GM23338 (cell line): ENCODE measurements at regions not wholly inside any gene's neighbourhood (a gene's known extent, or its start where the extent isn't known, plus 50 kb on each side); places are given as distances from the start of the nearest gene placed in this dataset.

Experiments used
- ATAC-seq: fragments of 200-7000 bp; cut with Tn5 transposase; 3 replicates; pipeline ENCODE4 v1.9.1; 2020
- DNase-seq: peaks from one replicate; pipeline ENCODE4 v3.0.0-alpha.2; 2015; ENCODE audit warnings: low spot score
- H2AFZ ChIP-seq: fragments of 200-600 bp; sonication (generic); 2 replicates; pipeline ENCODE4 v1.8.0; 2016; ENCODE audit warnings: antibody characterized with exemption, mild to moderate bottlenecking, moderate library complexity
- H3F3A ChIP-seq: fragments of 200-600 bp; sonication (generic); replicated peaks from 2 replicates; pipeline ENCODE4 v1.8.0; 2017; ENCODE audit warnings: antibody characterized with exemption, mixed run types, low read depth
- H3K27ac ChIP-seq: fragments of 200-600 bp; sonication (generic); 2 replicates; pipeline ENCODE4 v1.6.1; 2016; ENCODE audit warnings: low read depth
- H3K27me3 ChIP-seq: fragments of 200-600 bp; sonication (generic); 2 replicates; pipeline ENCODE4 v1.8.0; 2016; ENCODE audit warnings: mild to moderate bottlenecking, mixed run types, moderate library complexity; ENCODE audit not compliant: insufficient read depth
- H3K36me3 ChIP-seq: fragments of 200-600 bp; sonication (generic); 2 replicates; pipeline ENCODE4 v1.8.0; 2016; ENCODE audit warnings: mild to moderate bottlenecking; ENCODE audit not compliant: insufficient read depth
- H3K4me1 ChIP-seq: fragments of 200-600 bp; sonication (generic); 2 replicates; pipeline ENCODE4 v1.8.0; 2016; ENCODE audit warnings: mild to moderate bottlenecking, moderate library complexity; ENCODE audit not compliant: insufficient read depth
- H3K4me2 ChIP-seq: fragments of 200-600 bp; sonication (generic); 2 replicates; pipeline ENCODE4 v1.7.1; 2017; ENCODE audit warnings: mixed run types
- H3K4me3 ChIP-seq: fragments of 200-600 bp; sonication (generic); 2 replicates; pipeline ENCODE4 v1.6.1; 2016; ENCODE audit warnings: mixed run types
- H3K79me2 ChIP-seq: fragments of 200-600 bp; sonication (generic); replicated peaks from 2 replicates; pipeline ENCODE4 v1.8.0; 2017; ENCODE audit warnings: mild to moderate bottlenecking; ENCODE audit not compliant: insufficient read depth
- H3K9me2 ChIP-seq: fragments of 200-600 bp; sonication (generic); 2 replicates; pipeline ENCODE4 v1.8.0; 2017; ENCODE audit not compliant: insufficient read depth
- H4K20me1 ChIP-seq: fragments of 200-600 bp; sonication (generic); replicated peaks from 2 replicates; pipeline ENCODE4 v1.8.0; 2017; ENCODE audit warnings: mild to moderate bottlenecking; ENCODE audit not compliant: insufficient read depth
- H3K27ac Mint-ChIP-seq: 2 replicates; pipeline ENCODE4 v1.8.0; 2020; ENCODE audit warnings: inconsistent platforms, mild to moderate bottlenecking, moderate library complexity, mixed read lengths
- H3K27me3 Mint-ChIP-seq: 3 replicates; pipeline ENCODE4 v1.8.0; 2022; ENCODE audit warnings: low read depth, mild to moderate bottlenecking, moderate library complexity, mixed read lengths, inconsistent platforms; ENCODE audit not compliant: insufficient read depth, poor library complexity
- H3K36me3 Mint-ChIP-seq: 3 replicates; pipeline ENCODE4 v1.8.0; 2021; ENCODE audit warnings: low read depth, mild to moderate bottlenecking, inconsistent platforms, moderate library complexity, mixed read lengths
- H3K4me1 Mint-ChIP-seq: 3 replicates; pipeline ENCODE4 v1.8.0; 2020; ENCODE audit warnings: mild to moderate bottlenecking, inconsistent platforms, mixed read lengths
- H3K4me3 Mint-ChIP-seq: 3 replicates; pipeline ENCODE4 v1.8.0; 2021; ENCODE audit warnings: moderate library complexity, mild to moderate bottlenecking, inconsistent platforms, mixed read lengths
- H3K9me3 Mint-ChIP-seq: 3 replicates; pipeline ENCODE4 v1.8.0; 2020; ENCODE audit warnings: moderate library complexity, mild to moderate bottlenecking, inconsistent platforms, mixed read lengths
- CREB1 ChIP-seq: fragments of 250-450 bp; sonication (Bioruptor Pico); IDR thresholded peaks from 2 replicates; pipeline ENCODE4 v1.5.0; 2020; ENCODE audit warnings: low read depth, mild to moderate bottlenecking, moderate library complexity
- CTCF ChIP-seq, 2 experiments: fragments of 200-600 bp in 1 of 2; sonication (generic) in 1 of 2; conservative IDR thresholded peaks; 2 replicates each; pipeline versions ENCODE4 v1.5.1 to v1.6.1; 2016 to 2017; ENCODE audit warnings: antibody characterized with exemption in 2 of 2, low read depth in 2 of 2, mild to moderate bottlenecking in 2 of 2, moderate library complexity in 1 of 2
- ETS1 ChIP-seq: IDR thresholded peaks from 2 replicates; pipeline ENCODE4 v1.6.1; 2016; ENCODE audit warnings: antibody characterized with exemption
- EZH2 ChIP-seq: fragments of 200-600 bp; sonication (generic); IDR thresholded peaks from one replicate; pipeline ENCODE4 v1.8.0; 2017; ENCODE audit warnings: antibody characterized with exemption, mild to moderate bottlenecking, low read depth; ENCODE audit not compliant: unreplicated experiment
- EZH2phosphoT487 ChIP-seq: fragments of 200-600 bp; sonication (generic); IDR thresholded peaks from one replicate; pipeline ENCODE4 v1.8.1; 2018; ENCODE audit warnings: antibody characterized with exemption; ENCODE audit not compliant: unreplicated experiment
- JUNB ChIP-seq: IDR thresholded peaks from one replicate; pipeline ENCODE4 v1.6.1; 2016; ENCODE audit warnings: antibody characterized with exemption; ENCODE audit not compliant: unreplicated experiment
- NANOG ChIP-seq: IDR thresholded peaks from 2 replicates; pipeline ENCODE4 v1.6.1; 2016; ENCODE audit warnings: antibody characterized with exemption, borderline replicate concordance
- POLR2AphosphoS5 ChIP-seq: IDR thresholded peaks from 2 replicates; pipeline ENCODE4 v1.6.1; 2016; ENCODE audit warnings: antibody characterized with exemption, low read depth
- STAT1 ChIP-seq: IDR thresholded peaks from one replicate; pipeline ENCODE4 v1.6.1; 2016; ENCODE audit warnings: antibody characterized with exemption; ENCODE audit not compliant: unreplicated experiment
- ZNF114 ChIP-seq: fragments of 250-450 bp; sonication (Bioruptor Pico); IDR thresholded peaks from 2 replicates; pipeline ENCODE4 v1.5.0; 2020; ENCODE audit warnings: mild to moderate bottlenecking, moderate library complexity
- ZNF331 ChIP-seq: fragments of 250-450 bp; sonication (Bioruptor Pico); IDR thresholded peaks from 2 replicates; pipeline ENCODE4 v1.5.0; 2020; ENCODE audit warnings: low read depth, mild to moderate bottlenecking, moderate library complexity
- TF ChIP-seq, protein P1 (sequence below): IDR thresholded peaks from one replicate; pipeline ENCODE4 v1.6.1; 2018; ENCODE audit warnings: antibody characterized with exemption; ENCODE audit not compliant: unreplicated experiment
- TF ChIP-seq, protein P2 (sequence below): fragments of 250-450 bp; sonication (Bioruptor Pico); IDR thresholded peaks from 2 replicates; pipeline ENCODE4 v1.5.0; 2020; ENCODE audit warnings: mild to moderate bottlenecking, moderate library complexity

DNA sequence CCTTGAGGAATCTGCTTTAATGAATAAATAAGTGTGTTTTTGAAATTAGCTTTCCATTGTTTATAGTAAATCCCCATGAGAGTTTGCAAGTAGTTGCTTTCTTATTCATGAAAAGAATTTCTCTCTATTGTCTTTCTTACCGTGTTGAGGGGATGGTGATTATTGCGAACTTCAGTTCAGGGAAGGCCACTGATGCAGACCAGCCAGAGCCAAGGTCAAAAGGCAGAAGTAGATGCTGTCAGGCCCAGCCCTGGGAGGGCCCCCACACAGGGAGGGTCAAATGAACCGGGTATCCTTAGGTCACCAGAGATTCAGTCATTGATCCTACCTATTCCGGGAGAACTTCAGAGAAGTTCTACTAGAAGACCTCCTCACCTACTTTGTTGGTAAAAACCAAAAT is 185.9 kb downstream of the NUFIP1 start:
- DNase-seq (no peak), ATAC-seq (no peak)
- H3K9me3 Mint-ChIP-seq = no peaks in the 10 kb centered on the region
- no peak overlapping the region for H3K4me3 Mint-ChIP-seq
- H3K4me1 Mint-ChIP-seq = peaks cover 9% of the 10 kb centered on the region
- no peaks in the 10 kb centered on the region for H3K36me3 Mint-ChIP-seq
- H3K27me3 ChIP-seq = no peaks in the 10 kb centered on the region
- peaks cover 8% of the 10 kb centered on the region; the same call in 1 of the 2 replicates for H3K9me2 ChIP-seq
- no peak overlapping the region for H2AFZ ChIP-seq
- no peaks in the 10 kb centered on the region for H4K20me1 ChIP-seq
- peaks cover 5% of the 10 kb centered on the region for H3K27me3 Mint-ChIP-seq
- H3K27ac Mint-ChIP-seq = no peak overlapping the region
- H3K27ac ChIP-seq = no peak overlapping the region
- no peak overlapping the region for H3K4me3 ChIP-seq
- H3K4me1 ChIP-seq = no peaks in the 10 kb centered on the region
- no peaks in the 10 kb centered on the region for H3F3A ChIP-seq
- no peaks in the 10 kb centered on the region for H3K79me2 ChIP-seq
- H3K36me3 ChIP-seq = no peaks in the 10 kb centered on the region
- TF ChIP-seq NANOG (no peak), STAT1 (no peak), EZH2 (no peak), CREB1 (CRISPR knock-in tag) (no peak), ZNF114 (CRISPR knock-in tag) (no peak), EZH2phosphoT487 (no peak), CTCF (conservative IDR thresholded peaks at IDR 0.05; ENCODE audit: low read depth in 2 of 2) (no peak), JUNB (no peak), POLR2AphosphoS5 (no peak), ETS1 (no peak), ZNF331 (CRISPR knock-in tag) (no peak)
- TF ChIP-seq, protein P1, sequence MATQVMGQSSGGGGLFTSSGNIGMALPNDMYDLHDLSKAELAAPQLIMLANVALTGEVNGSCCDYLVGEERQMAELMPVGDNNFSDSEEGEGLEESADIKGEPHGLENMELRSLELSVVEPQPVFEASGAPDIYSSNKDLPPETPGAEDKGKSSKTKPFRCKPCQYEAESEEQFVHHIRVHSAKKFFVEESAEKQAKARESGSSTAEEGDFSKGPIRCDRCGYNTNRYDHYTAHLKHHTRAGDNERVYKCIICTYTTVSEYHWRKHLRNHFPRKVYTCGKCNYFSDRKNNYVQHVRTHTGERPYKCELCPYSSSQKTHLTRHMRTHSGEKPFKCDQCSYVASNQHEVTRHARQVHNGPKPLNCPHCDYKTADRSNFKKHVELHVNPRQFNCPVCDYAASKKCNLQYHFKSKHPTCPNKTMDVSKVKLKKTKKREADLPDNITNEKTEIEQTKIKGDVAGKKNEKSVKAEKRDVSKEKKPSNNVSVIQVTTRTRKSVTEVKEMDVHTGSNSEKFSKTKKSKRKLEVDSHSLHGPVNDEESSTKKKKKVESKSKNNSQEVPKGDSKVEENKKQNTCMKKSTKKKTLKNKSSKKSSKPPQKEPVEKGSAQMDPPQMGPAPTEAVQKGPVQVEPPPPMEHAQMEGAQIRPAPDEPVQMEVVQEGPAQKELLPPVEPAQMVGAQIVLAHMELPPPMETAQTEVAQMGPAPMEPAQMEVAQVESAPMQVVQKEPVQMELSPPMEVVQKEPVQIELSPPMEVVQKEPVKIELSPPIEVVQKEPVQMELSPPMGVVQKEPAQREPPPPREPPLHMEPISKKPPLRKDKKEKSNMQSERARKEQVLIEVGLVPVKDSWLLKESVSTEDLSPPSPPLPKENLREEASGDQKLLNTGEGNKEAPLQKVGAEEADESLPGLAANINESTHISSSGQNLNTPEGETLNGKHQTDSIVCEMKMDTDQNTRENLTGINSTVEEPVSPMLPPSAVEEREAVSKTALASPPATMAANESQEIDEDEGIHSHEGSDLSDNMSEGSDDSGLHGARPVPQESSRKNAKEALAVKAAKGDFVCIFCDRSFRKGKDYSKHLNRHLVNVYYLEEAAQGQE = no peak
- TF ChIP-seq, protein P2, sequence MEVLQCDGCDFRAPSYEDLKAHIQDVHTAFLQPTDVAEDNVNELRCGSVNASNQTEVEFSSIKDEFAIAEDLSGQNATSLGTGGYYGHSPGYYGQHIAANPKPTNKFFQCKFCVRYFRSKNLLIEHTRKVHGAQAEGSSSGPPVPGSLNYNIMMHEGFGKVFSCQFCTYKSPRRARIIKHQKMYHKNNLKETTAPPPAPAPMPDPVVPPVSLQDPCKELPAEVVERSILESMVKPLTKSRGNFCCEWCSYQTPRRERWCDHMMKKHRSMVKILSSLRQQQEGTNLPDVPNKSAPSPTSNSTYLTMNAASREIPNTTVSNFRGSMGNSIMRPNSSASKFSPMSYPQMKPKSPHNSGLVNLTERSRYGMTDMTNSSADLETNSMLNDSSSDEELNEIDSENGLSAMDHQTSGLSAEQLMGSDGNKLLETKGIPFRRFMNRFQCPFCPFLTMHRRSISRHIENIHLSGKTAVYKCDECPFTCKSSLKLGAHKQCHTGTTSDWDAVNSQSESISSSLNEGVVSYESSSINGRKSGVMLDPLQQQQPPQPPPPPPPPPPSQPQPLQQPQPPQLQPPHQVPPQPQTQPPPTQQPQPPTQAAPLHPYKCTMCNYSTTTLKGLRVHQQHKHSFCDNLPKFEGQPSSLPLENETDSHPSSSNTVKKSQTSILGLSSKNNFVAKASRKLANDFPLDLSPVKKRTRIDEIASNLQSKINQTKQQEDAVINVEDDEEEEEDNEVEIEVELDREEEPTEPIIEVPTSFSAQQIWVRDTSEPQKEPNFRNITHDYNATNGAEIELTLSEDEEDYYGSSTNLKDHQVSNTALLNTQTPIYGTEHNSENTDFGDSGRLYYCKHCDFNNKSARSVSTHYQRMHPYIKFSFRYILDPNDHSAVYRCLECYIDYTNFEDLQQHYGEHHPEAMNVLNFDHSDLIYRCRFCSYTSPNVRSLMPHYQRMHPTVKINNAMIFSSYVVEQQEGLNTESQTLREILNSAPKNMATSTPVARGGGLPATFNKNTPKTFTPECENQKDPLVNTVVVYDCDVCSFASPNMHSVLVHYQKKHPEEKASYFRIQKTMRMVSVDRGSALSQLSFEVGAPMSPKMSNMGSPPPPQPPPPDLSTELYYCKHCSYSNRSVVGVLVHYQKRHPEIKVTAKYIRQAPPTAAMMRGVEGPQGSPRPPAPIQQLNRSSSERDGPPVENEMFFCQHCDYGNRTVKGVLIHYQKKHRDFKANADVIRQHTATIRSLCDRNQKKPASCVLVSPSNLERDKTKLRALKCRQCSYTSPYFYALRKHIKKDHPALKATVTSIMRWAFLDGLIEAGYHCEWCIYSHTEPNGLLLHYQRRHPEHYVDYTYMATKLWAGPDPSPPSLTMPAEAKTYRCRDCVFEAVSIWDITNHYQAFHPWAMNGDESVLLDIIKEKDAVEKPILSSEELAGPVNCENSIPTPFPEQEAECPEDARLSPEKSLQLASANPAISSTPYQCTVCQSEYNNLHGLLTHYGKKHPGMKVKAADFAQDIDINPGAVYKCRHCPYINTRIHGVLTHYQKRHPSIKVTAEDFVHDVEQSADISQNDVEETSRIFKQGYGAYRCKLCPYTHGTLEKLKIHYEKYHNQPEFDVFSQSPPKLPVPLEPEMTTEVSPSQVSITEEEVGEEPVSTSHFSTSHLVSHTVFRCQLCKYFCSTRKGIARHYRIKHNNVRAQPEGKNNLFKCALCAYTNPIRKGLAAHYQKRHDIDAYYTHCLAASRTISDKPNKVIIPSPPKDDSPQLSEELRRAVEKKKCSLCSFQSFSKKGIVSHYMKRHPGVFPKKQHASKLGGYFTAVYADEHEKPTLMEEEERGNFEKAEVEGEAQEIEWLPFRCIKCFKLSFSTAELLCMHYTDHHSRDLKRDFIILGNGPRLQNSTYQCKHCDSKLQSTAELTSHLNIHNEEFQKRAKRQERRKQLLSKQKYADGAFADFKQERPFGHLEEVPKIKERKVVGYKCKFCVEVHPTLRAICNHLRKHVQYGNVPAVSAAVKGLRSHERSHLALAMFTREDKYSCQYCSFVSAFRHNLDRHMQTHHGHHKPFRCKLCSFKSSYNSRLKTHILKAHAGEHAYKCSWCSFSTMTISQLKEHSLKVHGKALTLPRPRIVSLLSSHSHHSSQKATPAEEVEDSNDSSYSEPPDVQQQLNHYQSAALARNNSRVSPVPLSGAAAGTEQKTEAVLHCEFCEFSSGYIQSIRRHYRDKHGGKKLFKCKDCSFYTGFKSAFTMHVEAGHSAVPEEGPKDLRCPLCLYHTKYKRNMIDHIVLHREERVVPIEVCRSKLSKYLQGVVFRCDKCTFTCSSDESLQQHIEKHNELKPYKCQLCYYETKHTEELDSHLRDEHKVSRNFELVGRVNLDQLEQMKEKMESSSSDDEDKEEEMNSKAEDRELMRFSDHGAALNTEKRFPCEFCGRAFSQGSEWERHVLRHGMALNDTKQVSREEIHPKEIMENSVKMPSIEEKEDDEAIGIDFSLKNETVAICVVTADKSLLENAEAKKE = no peak
- H3K4me2 ChIP-seq = no peak overlapping the region
